ENCODE measurements at regions not wholly inside any gene's neighbourhood (a gene's known extent, or its start where the extent isn't known, plus 50 kb on each side); places are given as distances from the start of the nearest gene placed in this dataset.
A peak's percentile ranks its signal among the peaks of the same experiment; 100 is the strongest.

DNA sequence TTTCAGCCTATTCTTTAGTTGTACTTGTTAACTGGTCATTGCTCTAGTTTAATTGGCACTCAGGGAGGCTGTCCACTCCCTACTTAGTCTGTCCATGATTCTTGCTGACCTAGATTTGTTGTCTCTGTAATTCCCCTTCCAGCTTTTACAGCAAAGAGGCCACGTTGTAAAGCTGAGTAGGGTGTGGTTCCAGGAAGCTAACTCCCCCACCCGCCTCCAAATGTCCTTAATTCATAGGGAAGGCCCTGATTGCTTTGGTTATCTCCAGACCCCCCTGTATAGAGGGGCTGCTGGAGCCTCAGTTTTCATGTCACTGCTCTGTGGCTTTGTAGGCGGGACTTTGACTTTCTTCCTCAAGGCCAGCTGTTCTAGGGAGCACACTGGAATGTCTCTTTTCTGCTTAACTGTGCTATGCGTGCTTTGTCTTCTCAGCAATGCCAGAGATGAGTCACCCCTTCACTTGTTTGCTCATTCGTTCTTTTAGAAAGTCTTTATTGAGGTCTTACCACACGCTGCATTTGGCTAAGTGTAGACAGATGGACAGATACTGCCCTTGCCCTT, 175.1 kb upstream of the JAG1 start:
- DNase-seq (ENCODE audit: low read depth, low spot score), result peak; percentile 93
- TF ChIP-seq, protein P1, sequence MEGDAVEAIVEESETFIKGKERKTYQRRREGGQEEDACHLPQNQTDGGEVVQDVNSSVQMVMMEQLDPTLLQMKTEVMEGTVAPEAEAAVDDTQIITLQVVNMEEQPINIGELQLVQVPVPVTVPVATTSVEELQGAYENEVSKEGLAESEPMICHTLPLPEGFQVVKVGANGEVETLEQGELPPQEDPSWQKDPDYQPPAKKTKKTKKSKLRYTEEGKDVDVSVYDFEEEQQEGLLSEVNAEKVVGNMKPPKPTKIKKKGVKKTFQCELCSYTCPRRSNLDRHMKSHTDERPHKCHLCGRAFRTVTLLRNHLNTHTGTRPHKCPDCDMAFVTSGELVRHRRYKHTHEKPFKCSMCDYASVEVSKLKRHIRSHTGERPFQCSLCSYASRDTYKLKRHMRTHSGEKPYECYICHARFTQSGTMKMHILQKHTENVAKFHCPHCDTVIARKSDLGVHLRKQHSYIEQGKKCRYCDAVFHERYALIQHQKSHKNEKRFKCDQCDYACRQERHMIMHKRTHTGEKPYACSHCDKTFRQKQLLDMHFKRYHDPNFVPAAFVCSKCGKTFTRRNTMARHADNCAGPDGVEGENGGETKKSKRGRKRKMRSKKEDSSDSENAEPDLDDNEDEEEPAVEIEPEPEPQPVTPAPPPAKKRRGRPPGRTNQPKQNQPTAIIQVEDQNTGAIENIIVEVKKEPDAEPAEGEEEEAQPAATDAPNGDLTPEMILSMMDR (IDR thresholded peaks at IDR 0.05; ENCODE audit: low read depth, low read length), result no peak
- in situ Hi-C loops (cut with HindIII; ENCODE audit: low sequenced_read_pairs), result no loop called here
- no peak overlapping the region for H3K4me3 ChIP-seq (ENCODE audit: low read depth, low read length)

GRCh38 chr20:10853176-10853575, 179.4 kb upstream of the JAG1 start:
- H3K4me3 ChIP-seq (ENCODE audit: low read depth, low read length), result no peak overlapping the region
- DNase-seq (ENCODE audit: low read depth, low spot score), result no peak
- TF ChIP-seq, protein P1 (IDR thresholded peaks at IDR 0.05; ENCODE audit: low read depth, low read length), result no peak
- in situ Hi-C loops (cut with HindIII; ENCODE audit: low sequenced_read_pairs), result no loop called here

DNA sequence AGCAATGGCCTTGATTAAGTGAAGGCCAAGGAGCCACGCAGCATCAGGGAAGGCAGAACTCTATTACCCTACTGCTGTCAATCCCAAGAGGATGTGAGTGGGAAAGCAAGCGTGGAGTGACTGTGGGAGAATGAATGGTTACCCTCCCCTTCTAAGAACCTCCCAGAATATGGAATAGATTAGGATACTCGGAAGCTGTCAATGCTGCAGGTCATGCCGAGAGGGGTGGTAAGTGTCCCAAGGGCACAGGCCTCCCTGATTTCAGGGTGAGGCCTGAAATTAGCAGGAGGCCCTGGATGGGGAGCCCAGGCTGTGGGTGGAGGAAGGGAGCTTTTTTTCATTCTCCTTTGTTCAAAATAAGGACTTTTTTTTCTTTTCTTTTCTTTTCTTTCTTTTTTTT, 179.9 kb upstream of the JAG1 start:
- DNase-seq (ENCODE audit: low read depth, low spot score), result no peak
- in situ Hi-C loops (cut with HindIII; ENCODE audit: low sequenced_read_pairs), result no loop called here
- TF ChIP-seq, protein P1 (IDR thresholded peaks at IDR 0.05; ENCODE audit: low read depth, low read length), result no peak
- no peak overlapping the region for H3K4me3 ChIP-seq (ENCODE audit: low read depth, low read length)

DNA sequence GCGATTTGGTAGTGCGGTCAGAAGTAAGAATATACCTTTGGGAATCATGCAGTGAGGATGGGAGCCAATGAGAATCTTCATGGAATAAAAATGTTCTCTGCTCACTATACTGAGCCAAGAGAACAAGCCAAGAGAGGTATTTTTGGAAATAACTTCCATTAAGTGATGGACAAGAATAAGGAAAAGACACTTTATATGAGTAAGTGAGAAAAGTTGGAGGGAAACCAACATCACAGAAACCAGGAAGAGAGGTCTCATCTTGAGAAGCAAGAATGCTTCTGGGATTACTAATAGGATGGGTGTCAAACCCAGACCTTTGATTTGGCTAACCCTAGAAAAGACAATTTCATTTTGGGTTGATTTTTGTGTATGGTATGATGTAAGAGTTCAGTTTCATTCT, 181.2 kb upstream of the JAG1 start:
- in situ Hi-C loops (cut with HindIII; ENCODE audit: low sequenced_read_pairs), result no loop called here
- TF ChIP-seq, protein P1 (IDR thresholded peaks at IDR 0.05; ENCODE audit: low read depth, low read length), result no peak
- H3K4me3 ChIP-seq (ENCODE audit: low read depth, low read length), result no peak overlapping the region
- no peak for DNase-seq (ENCODE audit: low read depth, low spot score)

DNA sequence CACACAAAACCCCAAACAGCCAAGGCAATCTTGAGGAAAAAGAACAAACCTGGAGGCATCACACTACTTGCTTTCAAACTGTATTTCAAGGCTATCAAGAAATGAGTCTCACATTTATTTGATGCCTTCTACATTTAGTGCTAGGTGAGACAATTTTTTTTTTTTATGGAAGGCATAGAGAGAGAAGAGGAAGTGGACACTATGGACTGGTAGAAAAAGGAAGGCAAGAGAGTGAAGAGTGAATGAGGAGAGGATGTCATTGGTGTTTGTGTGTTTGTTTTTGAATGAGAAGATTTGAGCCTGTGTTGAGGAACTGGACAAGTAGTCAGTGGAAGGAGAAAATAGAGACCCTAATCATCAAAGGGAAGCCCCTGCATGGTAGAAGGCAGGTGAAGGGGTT, 182.0 kb upstream of the JAG1 start:
- in situ Hi-C loops (cut with HindIII; ENCODE audit: low sequenced_read_pairs), result no loop called here
- DNase-seq (ENCODE audit: low read depth, low spot score), result no peak
- no peak overlapping the region for H3K4me3 ChIP-seq (ENCODE audit: low read depth, low read length)
- TF ChIP-seq, protein P1 (IDR thresholded peaks at IDR 0.05; ENCODE audit: low read depth, low read length), result no peak

- in situ Hi-C loops (cut with HindIII; ENCODE audit: low sequenced_read_pairs), result no loop called here
- TF ChIP-seq, protein P1 (IDR thresholded peaks at IDR 0.05; ENCODE audit: low read depth, low read length), result no peak
Measured at GRCh38 chr20:10856237-10857015, 182.6 kb upstream of the JAG1 start.

More at GRCh38 chr20:10856237-10857015, 182.6 kb upstream of the JAG1 start:
- DNase-seq (ENCODE audit: low read depth, low spot score), result no peak
- H3K4me3 ChIP-seq (ENCODE audit: low read depth, low read length), result no peak overlapping the region

All from astrocyte of the spinal cord (primary cell).